ENCODE measurements at regions not wholly inside any gene's neighbourhood (a gene's known extent, or its start where the extent isn't known, plus 50 kb on each side); places are given as distances from the start of the nearest gene placed in this dataset.
A peak's percentile ranks its signal among the peaks of the same experiment; 100 is the strongest.

GRCh38 chr6:119442776-119443184 is 93.2 kb upstream of the MAN1A1 start (continued):
- TF ChIP-seq FOXP4 (CRISPR knock-in tag; IDR thresholded peaks at IDR 0.05): no peak
- TF ChIP-seq CEBPG (CRISPR knock-in tag; IDR thresholded peaks at IDR 0.05): no peak
- TF ChIP-seq NFATC3 (CRISPR knock-in tag; IDR thresholded peaks at IDR 0.05): no peak
- no peak for TF ChIP-seq MEIS1 (CRISPR knock-in tag; IDR thresholded peaks at IDR 0.05; ENCODE audit: borderline replicate concordance)
- TF ChIP-seq RXRB (CRISPR knock-in tag; IDR thresholded peaks at IDR 0.05; ENCODE audit: borderline replicate concordance): peak; percentile 87
- TF ChIP-seq BCL6 (CRISPR knock-in tag; IDR thresholded peaks at IDR 0.05): peak; percentile 98
- no peak for TF ChIP-seq SOX13 (IDR thresholded peaks at IDR 0.05)
- TF ChIP-seq SOX13 (CRISPR knock-in tag; conservative IDR thresholded peaks at IDR 0.05 in 1 of 2, IDR thresholded peaks at IDR 0.05 in 1 of 2): peak in 1 of 2 experiments; percentile 18; a peak in 1 of 4 replicates
- TF ChIP-seq MTA1 (CRISPR knock-in tag; IDR thresholded peaks at IDR 0.05; ENCODE audit: borderline replicate concordance): no peak
- TF ChIP-seq SAP130 (CRISPR knock-in tag; IDR thresholded peaks at IDR 0.05; ENCODE audit: low read depth): peak; percentile 54
- TF ChIP-seq CREBL2 (CRISPR knock-in tag; IDR thresholded peaks at IDR 0.05; ENCODE audit: borderline replicate concordance): no peak
- TF ChIP-seq GATA4 (IDR thresholded peaks at IDR 0.05; ENCODE audit: borderline replicate concordance, low read depth): no peak
- no peak for TF ChIP-seq ZNF670 (CRISPR knock-in tag; IDR thresholded peaks at IDR 0.05; ENCODE audit: borderline replicate concordance)
- peak; percentile 58; the same call in 1 of the 2 replicates for TF ChIP-seq SOX5 (CRISPR knock-in tag; IDR thresholded peaks at IDR 0.05; ENCODE audit: borderline replicate concordance)
- TF ChIP-seq FOXO1 (CRISPR knock-in tag; IDR thresholded peaks at IDR 0.05): peak; percentile 76; the same call in 1 of the 2 replicates
- TF ChIP-seq ZNF777 (CRISPR knock-in tag; IDR thresholded peaks at IDR 0.05): no peak
- TF ChIP-seq MIXL1 (CRISPR knock-in tag; IDR thresholded peaks at IDR 0.05): 0 out of 2 replicates have a peak, but pooled peaks have one; percentile 41
- TF ChIP-seq ZZZ3 (CRISPR knock-in tag; IDR thresholded peaks at IDR 0.05; ENCODE audit: borderline replicate concordance): no peak
- no peak for TF ChIP-seq SP2 (CRISPR knock-in tag; IDR thresholded peaks at IDR 0.05)
- no peak for TF ChIP-seq HOXA9 (CRISPR knock-in tag; IDR thresholded peaks at IDR 0.05; ENCODE audit: borderline replicate concordance)
- no peak for TF ChIP-seq NFYB (CRISPR knock-in tag; IDR thresholded peaks at IDR 0.05)
- TF ChIP-seq, protein P1, sequence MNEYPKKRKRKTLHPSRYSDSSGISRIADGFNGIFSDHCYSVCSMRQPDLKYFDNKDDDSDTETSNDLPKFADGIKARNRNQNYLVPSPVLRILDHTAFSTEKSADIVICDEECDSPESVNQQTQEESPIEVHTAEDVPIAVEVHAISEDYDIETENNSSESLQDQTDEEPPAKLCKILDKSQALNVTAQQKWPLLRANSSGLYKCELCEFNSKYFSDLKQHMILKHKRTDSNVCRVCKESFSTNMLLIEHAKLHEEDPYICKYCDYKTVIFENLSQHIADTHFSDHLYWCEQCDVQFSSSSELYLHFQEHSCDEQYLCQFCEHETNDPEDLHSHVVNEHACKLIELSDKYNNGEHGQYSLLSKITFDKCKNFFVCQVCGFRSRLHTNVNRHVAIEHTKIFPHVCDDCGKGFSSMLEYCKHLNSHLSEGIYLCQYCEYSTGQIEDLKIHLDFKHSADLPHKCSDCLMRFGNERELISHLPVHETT (CRISPR knock-in tag; conservative IDR thresholded peaks at IDR 0.05): no peak
- no peak for TF ChIP-seq HNRNPK (IDR thresholded peaks at IDR 0.05; ENCODE audit: low read depth, low read length, poor library complexity, severe bottlenecking)
